Subcutaneous abdominal adipose tissue (tissue), 5 donors: ENCODE measurements at regions not wholly inside any gene's neighbourhood (a gene's known extent, or its start where the extent isn't known, plus 50 kb on each side); places are given as distances from the start of the nearest gene placed in this dataset.

Experiments used
- H3K27ac ChIP-seq: one replicate; pipeline ENCODE4 v1.7.0; 2013; ENCODE audit warnings: low read depth, mild to moderate bottlenecking, inconsistent platforms, low read length, moderate library complexity
- H3K27me3 ChIP-seq, 5 donors: one replicate each; pipeline ENCODE4 v1.7.0; 2013; ENCODE audit warnings: low read length in 5 of 5, inconsistent platforms in 1 of 5; ENCODE audit not compliant: control insufficient read depth in 5 of 5, insufficient read depth in 4 of 5
- H3K36me3 ChIP-seq, 5 donors: one replicate each; pipeline ENCODE4 v1.7.0; 2013; ENCODE audit warnings: low read length in 5 of 5; ENCODE audit not compliant: control insufficient read depth in 5 of 5, insufficient read depth in 5 of 5
- H3K4me1 ChIP-seq, 5 donors: one replicate each; pipeline ENCODE4 v1.7.0; 2013; ENCODE audit warnings: low read length in 5 of 5, mild to moderate bottlenecking in 3 of 5, moderate library complexity in 1 of 5; ENCODE audit not compliant: control insufficient read depth in 5 of 5, insufficient read depth in 5 of 5
- H3K4me3 ChIP-seq, 5 donors: one replicate each; pipeline ENCODE4 v1.7.0; 2013; ENCODE audit warnings: low read length in 5 of 5, low read depth in 1 of 5
- H3K9ac ChIP-seq, 5 donors: one replicate each; pipeline ENCODE4 v1.7.0; 2013; ENCODE audit warnings: low read length in 5 of 5, mild to moderate bottlenecking in 4 of 5, moderate library complexity in 3 of 5
- H3K9me3 ChIP-seq, 5 donors: one replicate each; pipeline ENCODE4 v1.7.0; 2013; ENCODE audit warnings: low read length in 5 of 5; ENCODE audit not compliant: control insufficient read depth in 5 of 5
- donor health status: healthy.
- donor health status: healthy.
- donor health status: healthy.
- donor health status: healthy.
- donor health status: healthy.

DNA sequence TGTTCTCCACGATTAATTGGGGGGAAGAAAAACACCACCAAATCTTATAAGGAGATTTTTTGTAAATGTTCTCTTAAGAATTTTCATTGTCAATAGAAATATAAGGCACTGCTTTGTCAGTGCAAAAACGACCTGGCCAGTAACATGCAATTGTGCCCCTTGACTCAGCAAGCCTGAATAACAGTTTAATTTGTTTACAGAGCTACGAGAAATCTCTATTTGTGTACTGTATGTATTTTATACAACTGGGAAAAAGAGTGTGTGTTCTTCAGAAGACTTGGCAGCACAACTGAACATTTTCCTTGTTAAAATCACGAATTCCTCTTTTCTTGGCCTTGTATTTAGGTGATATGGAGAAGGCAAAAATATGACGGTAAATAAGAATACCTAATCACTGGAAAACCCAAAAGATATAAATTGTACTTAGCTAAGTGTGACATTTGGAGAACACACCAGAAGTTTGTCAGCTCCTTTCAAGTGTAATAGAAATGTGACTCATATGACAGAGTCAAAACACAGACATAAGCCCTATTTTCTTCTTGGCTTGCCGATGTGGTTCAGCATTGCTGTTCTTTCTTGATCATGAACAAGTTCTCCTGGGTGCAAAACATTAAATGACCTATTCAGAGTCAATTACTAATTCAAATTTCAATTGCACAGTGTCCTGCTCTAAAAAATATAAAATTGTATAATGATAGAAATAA, 945.0 kb upstream of the INTU start:
- Histone ChIP-seq H3K9me3 (no peaks in the 10 kb centered on the region), H3K27ac (no peak overlapping the region), H3K27me3 (no peaks in the 10 kb centered on the region), H3K9ac (no peak overlapping the region), H3K36me3 (no peaks in the 10 kb centered on the region), H3K4me3 (no peak overlapping the region), H3K4me1 (no peaks in the 10 kb centered on the region)

- H3K4me3 ChIP-seq, result no peak overlapping the region
- no peaks in the 10 kb centered on the region for H3K27me3 ChIP-seq
- H3K9me3 ChIP-seq, result no peaks in the 10 kb centered on the region
- H3K9ac ChIP-seq, result no peak overlapping the region
- H3K27ac ChIP-seq, result no peak overlapping the region
- no peaks in the 10 kb centered on the region for H3K4me1 ChIP-seq
- no peaks in the 10 kb centered on the region for H3K36me3 ChIP-seq
These were observed 941.0 kb upstream of the INTU start for GRCh38 chr4:126691797-126692196.

DNA sequence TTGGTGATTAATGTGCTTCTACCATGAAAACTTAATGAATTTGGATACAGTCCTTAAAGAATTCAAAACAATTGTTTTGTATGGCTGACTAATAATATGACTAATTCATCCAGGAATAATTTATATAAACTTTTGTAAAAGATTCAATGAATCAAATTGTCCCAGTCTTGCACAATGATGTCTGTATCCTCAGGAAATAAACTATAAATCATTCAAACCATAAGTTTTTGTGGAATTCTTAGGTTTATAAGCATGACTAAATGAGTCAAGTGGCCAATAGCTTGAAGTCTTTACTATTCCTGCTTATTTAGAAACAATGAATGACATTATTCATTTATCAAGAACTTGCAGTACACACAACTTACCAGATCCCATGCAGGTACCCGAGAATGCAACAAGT, 935.0 kb upstream of the INTU start:
- no peaks in the 10 kb centered on the region for H3K4me1 ChIP-seq
- H3K36me3 ChIP-seq, result no peaks in the 10 kb centered on the region
- no peak overlapping the region for H3K9ac ChIP-seq
- H3K9me3 ChIP-seq, result no peaks in the 10 kb centered on the region
- no peak overlapping the region for H3K27ac ChIP-seq
- H3K27me3 ChIP-seq, result no peaks in the 10 kb centered on the region
- H3K4me3 ChIP-seq, result no peak overlapping the region

DNA sequence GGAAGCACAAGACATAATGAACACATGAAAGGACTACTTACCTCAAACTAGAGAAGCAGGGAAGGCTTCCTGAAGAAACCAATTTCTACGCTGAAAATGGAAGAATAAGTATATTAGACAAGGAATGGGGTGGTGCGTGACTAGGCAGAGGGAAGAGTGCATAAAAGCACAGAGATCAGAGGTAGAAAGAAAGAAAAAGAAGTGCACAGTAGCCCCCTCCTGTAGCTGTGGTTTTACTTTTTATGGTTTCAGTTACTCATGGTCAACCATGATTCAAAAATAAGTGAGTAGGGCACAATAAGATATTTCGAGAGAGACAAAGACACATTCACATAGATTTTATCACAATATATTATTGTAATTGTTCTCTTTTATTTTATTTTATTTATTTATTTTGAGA, 934.5 kb upstream of the INTU start:
- Histone ChIP-seq H3K4me1 (no peaks in the 10 kb centered on the region), H3K27ac (no peak overlapping the region), H3K27me3 (no peaks in the 10 kb centered on the region), H3K36me3 (no peaks in the 10 kb centered on the region), H3K9me3 (no peaks in the 10 kb centered on the region), H3K9ac (no peak overlapping the region), H3K4me3 (no peak overlapping the region)

DNA sequence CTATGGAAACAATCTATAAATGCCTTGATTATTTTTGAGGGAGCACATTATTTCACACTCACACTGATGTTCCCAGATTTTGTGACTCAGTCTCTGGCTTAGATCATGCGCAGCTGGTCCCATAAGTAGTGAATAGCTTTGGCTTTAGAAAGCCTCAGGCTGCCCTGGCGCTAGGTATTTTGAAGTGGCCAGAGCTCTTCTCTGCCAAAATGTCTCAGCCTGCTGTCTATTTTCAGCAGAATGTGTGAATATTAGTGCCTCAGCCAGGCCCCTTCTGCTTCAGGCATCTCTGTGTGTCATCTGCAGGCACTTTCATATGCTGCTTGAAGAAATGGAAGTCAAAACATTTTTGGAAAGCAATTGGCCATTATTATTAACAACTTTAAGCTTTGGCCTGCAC, 931.0 kb upstream of the INTU start:
- no peak overlapping the region for H3K27ac ChIP-seq
- no peaks in the 10 kb centered on the region for H3K36me3 ChIP-seq
- H3K27me3 ChIP-seq, result no peaks in the 10 kb centered on the region
- no peaks in the 10 kb centered on the region for H3K4me1 ChIP-seq
- no peak overlapping the region for H3K9ac ChIP-seq
- no peak overlapping the region for H3K4me3 ChIP-seq
- H3K9me3 ChIP-seq, result no peaks in the 10 kb centered on the region

GRCh38 chr4:126702747-126703146, 930.0 kb upstream of the INTU start:
- H3K27me3 ChIP-seq, result no peaks in the 10 kb centered on the region
- no peaks in the 10 kb centered on the region for H3K4me1 ChIP-seq
- no peak overlapping the region for H3K4me3 ChIP-seq
- H3K9ac ChIP-seq, result no peak overlapping the region
- H3K27ac ChIP-seq, result no peak overlapping the region
- no peaks in the 10 kb centered on the region for H3K9me3 ChIP-seq
- no peaks in the 10 kb centered on the region for H3K36me3 ChIP-seq

- no peak overlapping the region for H3K9ac ChIP-seq
- no peak overlapping the region for H3K4me3 ChIP-seq
- H3K9me3 ChIP-seq, result no peaks in the 10 kb centered on the region
- H3K4me1 ChIP-seq, result no peaks in the 10 kb centered on the region
- H3K36me3 ChIP-seq, result no peaks in the 10 kb centered on the region
- H3K27me3 ChIP-seq, result no peaks in the 10 kb centered on the region
- H3K27ac ChIP-seq, result no peak overlapping the region
These were observed 927.5 kb upstream of the INTU start for GRCh38 chr4:126705266-126705665.

DNA sequence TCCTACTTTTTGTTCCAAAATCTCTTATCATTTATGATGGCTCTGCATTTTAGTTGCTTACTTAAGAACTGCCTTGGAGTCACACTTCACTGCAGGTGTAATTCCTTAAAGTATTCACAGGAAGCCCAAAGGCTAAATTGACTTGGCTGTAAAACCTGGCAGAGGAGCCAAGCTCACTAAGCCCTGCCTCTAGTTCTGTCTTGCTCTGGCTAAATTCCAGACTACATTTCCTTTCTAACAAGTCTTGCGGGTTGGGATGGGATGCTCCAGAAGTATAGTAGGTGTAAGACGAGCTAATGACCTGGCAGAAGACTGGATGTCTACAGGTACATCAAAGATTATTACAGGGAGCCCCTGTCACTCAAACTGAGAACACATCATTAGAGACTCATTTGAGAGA, 924.0 kb upstream of the INTU start:
- H3K4me1 ChIP-seq, result no peaks in the 10 kb centered on the region
- H3K4me3 ChIP-seq, result no peak overlapping the region
- no peaks in the 10 kb centered on the region for H3K36me3 ChIP-seq
- no peak overlapping the region for H3K27ac ChIP-seq
- H3K27me3 ChIP-seq, result no peaks in the 10 kb centered on the region
- no peaks in the 10 kb centered on the region for H3K9me3 ChIP-seq
- H3K9ac ChIP-seq, result no peak overlapping the region

DNA sequence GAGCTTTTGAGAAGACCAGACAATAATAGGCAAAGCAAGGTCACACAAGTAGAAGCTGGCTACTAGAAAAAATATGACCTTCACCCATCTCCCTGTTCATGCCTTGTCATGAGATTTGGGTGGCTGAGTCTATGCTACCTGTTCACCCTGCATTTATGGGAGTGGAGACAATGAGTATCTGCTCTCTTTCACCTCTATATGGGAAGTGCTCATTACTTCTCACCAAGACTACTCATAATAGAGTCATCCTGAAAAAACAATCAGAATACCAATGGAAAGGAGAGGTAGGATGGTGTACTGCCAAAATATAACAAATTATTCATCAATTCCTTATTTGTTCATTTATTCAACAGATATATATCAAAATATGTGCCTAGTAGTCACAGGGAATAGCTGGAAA, 921.8 kb upstream of the INTU start:
- H3K27me3 ChIP-seq, result no peaks in the 10 kb centered on the region
- no peaks in the 10 kb centered on the region for H3K36me3 ChIP-seq
- no peaks in the 10 kb centered on the region for H3K4me1 ChIP-seq
- no peaks in the 10 kb centered on the region for H3K9me3 ChIP-seq
- H3K27ac ChIP-seq, result no peak overlapping the region
- no peak overlapping the region for H3K9ac ChIP-seq
- H3K4me3 ChIP-seq, result no peak overlapping the region

DNA sequence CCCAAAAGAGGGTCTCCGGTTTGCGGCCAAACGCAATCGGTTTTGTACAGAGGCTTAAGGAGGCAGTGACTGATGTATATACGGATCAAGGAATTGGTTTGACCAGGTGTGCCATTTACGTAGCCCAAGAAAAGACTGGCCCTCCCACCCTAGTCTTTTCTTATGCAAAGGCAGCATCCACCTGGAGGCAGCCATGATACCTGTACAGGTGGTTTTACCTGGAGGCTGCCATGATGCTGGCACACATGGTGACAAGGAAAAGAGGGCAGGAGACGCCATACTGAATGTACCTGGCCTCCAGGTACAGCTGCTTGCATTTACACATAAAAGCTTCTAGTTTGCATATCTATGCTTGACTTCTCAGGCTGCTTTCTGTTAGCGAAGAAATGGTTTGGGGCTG, 917.7 kb upstream of the INTU start:
- no peak overlapping the region for H3K27ac ChIP-seq
- H3K9me3 ChIP-seq, result no peaks in the 10 kb centered on the region
- no peaks in the 10 kb centered on the region for H3K4me1 ChIP-seq
- H3K4me3 ChIP-seq, result no peak overlapping the region
- no peaks in the 10 kb centered on the region for H3K27me3 ChIP-seq
- no peaks in the 10 kb centered on the region for H3K36me3 ChIP-seq
- H3K9ac ChIP-seq, result no peak overlapping the region

DNA sequence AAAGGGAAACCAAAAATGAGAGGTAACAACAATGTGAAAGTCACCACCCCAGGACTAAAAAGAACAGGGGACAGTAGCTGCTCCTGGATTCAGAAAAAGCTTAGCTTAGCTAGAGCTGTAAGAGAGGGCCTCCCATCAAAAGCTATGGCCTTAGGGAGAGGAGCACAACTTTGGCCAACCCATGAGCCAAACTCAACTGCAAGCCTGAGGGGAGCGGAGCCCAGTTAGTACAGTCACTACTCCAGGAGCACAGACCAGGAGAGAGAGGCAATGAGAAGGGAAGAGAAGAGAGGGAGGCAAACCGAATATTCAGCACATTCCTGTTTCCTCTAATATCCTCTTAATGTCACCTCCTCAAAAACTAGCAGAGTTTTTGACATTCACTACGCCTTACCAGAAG, 917.1 kb upstream of the INTU start:
- Histone ChIP-seq H3K27ac (no peak overlapping the region), H3K4me1 (no peaks in the 10 kb centered on the region), H3K27me3 (no peaks in the 10 kb centered on the region), H3K9ac (no peak overlapping the region), H3K9me3 (no peaks in the 10 kb centered on the region), H3K4me3 (no peak overlapping the region), H3K36me3 (no peaks in the 10 kb centered on the region)
